ENCODE measurements at regions not wholly inside any gene's neighbourhood (a gene's known extent, or its start where the extent isn't known, plus 50 kb on each side); places are given as distances from the start of the nearest gene placed in this dataset.

GRCh38 chr11:116192509-116193210 lies 580.1 kb downstream of the BUD13 start:
- peak in 7 of 56 donors; percentile 12 to 42 (median 16) for DNase-seq

GRCh38 chr11:116190861-116191260 lies 581.9 kb downstream of the BUD13 start:
- DNase-seq: no peak

GRCh38 chr11:116189408-116190170 lies 583.2 kb downstream of the BUD13 start:
- no peak for DNase-seq

GRCh38 chr11:116188350-116188749 lies 584.4 kb downstream of the BUD13 start:
- DNase-seq: no peak

- DNase-seq: no peak
These were observed 585.8 kb downstream of the BUD13 start for GRCh38 chr11:116187026-116187425.

GRCh38 chr11:116185551-116185950 lies 587.2 kb downstream of the BUD13 start:
- no peak for DNase-seq

- no peak for DNase-seq
These were observed 588.0 kb downstream of the BUD13 start for GRCh38 chr11:116184763-116185162.

- no peak for DNase-seq
These were observed 590.3 kb downstream of the BUD13 start for GRCh38 chr11:116182356-116182966.

- DNase-seq: peak in 17 of 56 donors; percentile 8 to 51 (median 17)
These were observed 591.8 kb downstream of the BUD13 start for GRCh38 chr11:116180806-116181600.

GRCh38 chr11:116179401-116179800 lies 593.4 kb downstream of the BUD13 start:
- DNase-seq: no peak

GRCh38 chr11:116177521-116178210 lies 595.1 kb downstream of the BUD13 start:
- DNase-seq: no peak

GRCh38 chr11:116176484-116177005 lies 596.2 kb downstream of the BUD13 start:
- DNase-seq: no peak

GRCh38 chr11:116175707-116176106 lies 597.1 kb downstream of the BUD13 start:
- peak in 3 of 56 donors; percentile 13 to 31 (median 17) for DNase-seq

GRCh38 chr11:116173941-116174911 lies 598.6 kb downstream of the BUD13 start:
- DNase-seq: no peak

GRCh38 chr11:116173506-116173905 lies 599.3 kb downstream of the BUD13 start:
- no peak for DNase-seq

- DNase-seq: no peak
These were observed 599.9 kb downstream of the BUD13 start for GRCh38 chr11:116172851-116173250.

GRCh38 chr11:116172156-116172555 lies 600.6 kb downstream of the BUD13 start:
- DNase-seq: no peak

- DNase-seq: no peak
These were observed 601.3 kb downstream of the BUD13 start for GRCh38 chr11:116171271-116172140.
